OCI-LY7 (cell line): ENCODE measurements at regions not wholly inside any gene's neighbourhood (a gene's known extent, or its start where the extent isn't known, plus 50 kb on each side); places are given as distances from the start of the nearest gene placed in this dataset.

Experiments
- EZH2phosphoT487 ChIP-seq: fragments of 200-600 bp; sonication (generic); IDR thresholded peaks from 2 replicates; pipeline ENCODE4 v1.6.1; 2018; ENCODE audit warnings: low read depth, borderline replicate concordance, mild to moderate bottlenecking, mixed run types, antibody characterized with exemption, low read length, moderate library complexity, mixed read lengths
- TF ChIP-seq, protein P1 (sequence below): fragments of 200-600 bp; sonication (generic); conservative IDR thresholded peaks from 2 replicates; pipeline ENCODE4 v1.5.1; 2014; ENCODE audit warnings: mild to moderate bottlenecking, antibody characterized with exemption, low read length, moderate library complexity, mixed read lengths

DNA sequence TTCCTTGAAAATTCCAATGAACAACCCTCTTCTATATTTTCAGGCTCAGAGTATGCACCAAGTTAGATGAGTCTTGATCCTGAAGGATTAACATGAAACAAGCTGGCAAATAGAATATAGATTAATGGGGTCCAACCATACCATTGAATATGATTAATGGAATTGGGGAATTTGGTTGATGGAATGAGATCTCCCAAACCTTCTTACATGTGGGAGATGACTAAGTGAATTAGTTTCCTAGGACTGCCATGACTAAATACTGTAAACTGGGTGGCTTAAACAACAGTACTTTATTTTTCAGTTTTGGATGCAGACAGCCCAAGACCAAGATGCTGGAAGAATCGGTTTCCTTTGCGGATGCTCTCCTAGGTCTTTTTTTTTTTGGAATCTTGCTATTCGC is 347.0 kb downstream of the QKI start:
- TF ChIP-seq, protein P1, sequence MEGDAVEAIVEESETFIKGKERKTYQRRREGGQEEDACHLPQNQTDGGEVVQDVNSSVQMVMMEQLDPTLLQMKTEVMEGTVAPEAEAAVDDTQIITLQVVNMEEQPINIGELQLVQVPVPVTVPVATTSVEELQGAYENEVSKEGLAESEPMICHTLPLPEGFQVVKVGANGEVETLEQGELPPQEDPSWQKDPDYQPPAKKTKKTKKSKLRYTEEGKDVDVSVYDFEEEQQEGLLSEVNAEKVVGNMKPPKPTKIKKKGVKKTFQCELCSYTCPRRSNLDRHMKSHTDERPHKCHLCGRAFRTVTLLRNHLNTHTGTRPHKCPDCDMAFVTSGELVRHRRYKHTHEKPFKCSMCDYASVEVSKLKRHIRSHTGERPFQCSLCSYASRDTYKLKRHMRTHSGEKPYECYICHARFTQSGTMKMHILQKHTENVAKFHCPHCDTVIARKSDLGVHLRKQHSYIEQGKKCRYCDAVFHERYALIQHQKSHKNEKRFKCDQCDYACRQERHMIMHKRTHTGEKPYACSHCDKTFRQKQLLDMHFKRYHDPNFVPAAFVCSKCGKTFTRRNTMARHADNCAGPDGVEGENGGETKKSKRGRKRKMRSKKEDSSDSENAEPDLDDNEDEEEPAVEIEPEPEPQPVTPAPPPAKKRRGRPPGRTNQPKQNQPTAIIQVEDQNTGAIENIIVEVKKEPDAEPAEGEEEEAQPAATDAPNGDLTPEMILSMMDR = no peak
- TF ChIP-seq EZH2phosphoT487 = no peak
